Natural killer cell (primary cell): ENCODE measurements at regions not wholly inside any gene's neighbourhood (a gene's known extent, or its start where the extent isn't known, plus 50 kb on each side); places are given as distances from the start of the nearest gene placed in this dataset.

Source experiments
- ATAC-seq, 3 donors: fragments of 150-1000 bp in 2 of 3; fragments of 200-7000 bp in 1 of 3; cut with Tn5 transposase; 1 replicate in 1 of 3; 2 replicates in 2 of 3; pipeline ENCODE4 v1.10.0; 2021; ENCODE audit warnings: mild to moderate bottlenecking in 2 of 3, moderate library complexity in 2 of 3
- DNase-seq, 2 donors: peaks; one replicate each; pipeline versions ENCODE4 v3.0.0 to v3.0.0-alpha.2; 2013 to 2021; ENCODE audit warnings: mixed read lengths in 1 of 2
- H3K27ac ChIP-seq: one replicate; pipeline ENCODE4 v1.5.1; 2013; ENCODE audit warnings: mild to moderate bottlenecking, low read length
- H3K27me3 ChIP-seq: one replicate; pipeline ENCODE4 v1.6.1; 2013; ENCODE audit warnings: low read length; ENCODE audit not compliant: control insufficient read depth, insufficient read depth
- H3K36me3 ChIP-seq: one replicate; pipeline ENCODE4 v1.6.1; 2013; ENCODE audit warnings: low read length; ENCODE audit not compliant: control insufficient read depth, insufficient read depth
- H3K4me1 ChIP-seq: one replicate; pipeline ENCODE4 v1.6.1; 2013; ENCODE audit warnings: low read length; ENCODE audit not compliant: control insufficient read depth, insufficient read depth
- H3K4me3 ChIP-seq: one replicate; pipeline ENCODE4 v1.5.1; 2013; ENCODE audit warnings: low read length
- H3K9me3 ChIP-seq: one replicate; pipeline ENCODE4 v1.6.1; 2013; ENCODE audit warnings: low read length; ENCODE audit not compliant: control insufficient read depth, insufficient read depth
- H3K27ac Mint-ChIP-seq, 2 donors: one replicate each; pipeline ENCODE4 v1.8.0; 2022; ENCODE audit warnings: mild to moderate bottlenecking in 2 of 2, mixed read lengths in 2 of 2, moderate library complexity in 1 of 2
- H3K27me3 Mint-ChIP-seq, 2 donors: one replicate each; pipeline ENCODE4 v1.8.0; 2022; ENCODE audit warnings: low read depth in 2 of 2, mixed read lengths in 2 of 2
- H3K36me3 Mint-ChIP-seq: one replicate; pipeline ENCODE4 v1.8.0; 2022; ENCODE audit warnings: mixed read lengths
- H3K4me1 Mint-ChIP-seq, 2 donors: one replicate each; pipeline ENCODE4 v1.8.0; 2022; ENCODE audit warnings: mixed read lengths in 2 of 2
- H3K4me3 Mint-ChIP-seq: one replicate; pipeline ENCODE4 v1.8.0; 2022; ENCODE audit warnings: mild to moderate bottlenecking, moderate library complexity, mixed read lengths
- H3K9me3 Mint-ChIP-seq, 2 donors: one replicate each; pipeline ENCODE4 v1.8.0; 2022; ENCODE audit warnings: mixed read lengths in 2 of 2
- CTCF ChIP-seq: fragments of 200-600 bp; IDR thresholded peaks from one replicate; pipeline ENCODE4 v1.8.0; 2022; ENCODE audit warnings: antibody characterized with exemption
- WGBS: methylation state at CpG from one replicate; pipeline ENCODE4 v1.1.7; 2013; ENCODE audit warnings: missing lambda C conversion rate; ENCODE audit not compliant: insufficient coverage; 5-methylcytosine and 5-hydroxymethylcytosine counted together
- intact Hi-C: fragments of 100-400 bp; cut with micrococcal nuclease; formaldehyde crosslinking; loops from one replicate; pipeline ENCODE4 v1.14.2; 2022

GRCh38 chr16:54873071-54873470 is 57.6 kb upstream of the IRX5 start:
- H3K4me1 Mint-ChIP-seq: no peaks in the 10 kb centered on the region
- 85% methylated on average over 2 of the region's 2 CpGs for WGBS
- no peak for ATAC-seq

GRCh38 chr16:54870151-54870550 is 60.5 kb upstream of the IRX5 start:
- TF ChIP-seq CTCF: no peak
- Histone ChIP-seq H3K36me3 (no peaks in the 10 kb centered on the region), H3K27ac (no peak overlapping the region), H3K9me3 (no peaks in the 10 kb centered on the region), H3K4me3 (no peak overlapping the region), H3K27me3 (no peaks in the 10 kb centered on the region), H3K4me1 (no peaks in the 10 kb centered on the region)
- no peak overlapping the region for H3K27ac Mint-ChIP-seq
- peaks cover 0 to 3% of the 10 kb centered on the region in 2 donors for H3K27me3 Mint-ChIP-seq
- ATAC-seq (no peak), DNase-seq (no peak)
- no peaks in the 10 kb centered on the region for H3K36me3 Mint-ChIP-seq
- H3K4me1 Mint-ChIP-seq: no peaks in the 10 kb centered on the region
- H3K9me3 Mint-ChIP-seq: peaks cover 2% of the 10 kb centered on the region in 2 donors
- intact Hi-C loops: no loop called here
- no peak overlapping the region for H3K4me3 Mint-ChIP-seq
- WGBS: 90% methylated on average over 1 of the region's 2 CpGs

More at GRCh38 chr16:54873071-54873470, 57.6 kb upstream of the IRX5 start:
- Mint-ChIP-seq H3K36me3 (no peaks in the 10 kb centered on the region), H3K27me3 (peaks cover 0 to 4% of the 10 kb centered on the region in 2 donors), H3K27ac (no peak overlapping the region), H3K9me3 (peaks cover 2% of the 10 kb centered on the region in 2 donors), H3K4me3 (no peak overlapping the region)
- TF ChIP-seq CTCF: no peak
- Histone ChIP-seq H3K27ac (no peak overlapping the region), H3K36me3 (no peaks in the 10 kb centered on the region), H3K27me3 (no peaks in the 10 kb centered on the region), H3K9me3 (no peaks in the 10 kb centered on the region), H3K4me3 (no peak overlapping the region), H3K4me1 (no peaks in the 10 kb centered on the region)
- DNase-seq: no peak
- intact Hi-C loops: no loop called here

- ATAC-seq (no peak), DNase-seq (no peak)
- Mint-ChIP-seq H3K27ac (no peak overlapping the region), H3K4me3 (no peak overlapping the region), H3K9me3 (peaks cover 2% of the 10 kb centered on the region in 2 donors), H3K4me1 (no peaks in the 10 kb centered on the region), H3K36me3 (no peaks in the 10 kb centered on the region), H3K27me3 (peaks cover 0 to 5% of the 10 kb centered on the region in 2 donors)
- Histone ChIP-seq H3K36me3 (no peaks in the 10 kb centered on the region), H3K4me3 (no peak overlapping the region), H3K4me1 (no peaks in the 10 kb centered on the region), H3K9me3 (no peaks in the 10 kb centered on the region), H3K27me3 (no peaks in the 10 kb centered on the region), H3K27ac (no peak overlapping the region)
- WGBS: 66% methylated on average over 3 of the region's 4 CpGs
- intact Hi-C loops: no loop called here
- TF ChIP-seq CTCF: no peak
These were observed 63.3 kb upstream of the IRX5 start for GRCh38 chr16:54867302-54867832.

GRCh38 chr16:54862529-54862928 is 68.1 kb upstream of the IRX5 start:
- Histone ChIP-seq H3K27ac (no peak overlapping the region), H3K36me3 (no peaks in the 10 kb centered on the region), H3K4me1 (no peaks in the 10 kb centered on the region), H3K9me3 (no peaks in the 10 kb centered on the region), H3K27me3 (no peaks in the 10 kb centered on the region), H3K4me3 (no peak overlapping the region)
- intact Hi-C loops: no loop called here
- ATAC-seq (no peak), DNase-seq (no peak)
- peaks cover 0 to 6% of the 10 kb centered on the region in 2 donors for H3K27me3 Mint-ChIP-seq
- H3K27ac Mint-ChIP-seq: no peak overlapping the region
- no peaks in the 10 kb centered on the region for H3K36me3 Mint-ChIP-seq
- no peak for TF ChIP-seq CTCF
- no peak overlapping the region for H3K4me3 Mint-ChIP-seq
- no peaks in the 10 kb centered on the region for H3K4me1 Mint-ChIP-seq
- H3K9me3 Mint-ChIP-seq: no peaks in the 10 kb centered on the region
- 69% methylated on average over 8 of the region's 9 CpGs for WGBS
